ENCODE measurements at regions not wholly inside any gene's neighbourhood (a gene's known extent, or its start where the extent isn't known, plus 50 kb on each side); places are given as distances from the start of the nearest gene placed in this dataset.

DNA sequence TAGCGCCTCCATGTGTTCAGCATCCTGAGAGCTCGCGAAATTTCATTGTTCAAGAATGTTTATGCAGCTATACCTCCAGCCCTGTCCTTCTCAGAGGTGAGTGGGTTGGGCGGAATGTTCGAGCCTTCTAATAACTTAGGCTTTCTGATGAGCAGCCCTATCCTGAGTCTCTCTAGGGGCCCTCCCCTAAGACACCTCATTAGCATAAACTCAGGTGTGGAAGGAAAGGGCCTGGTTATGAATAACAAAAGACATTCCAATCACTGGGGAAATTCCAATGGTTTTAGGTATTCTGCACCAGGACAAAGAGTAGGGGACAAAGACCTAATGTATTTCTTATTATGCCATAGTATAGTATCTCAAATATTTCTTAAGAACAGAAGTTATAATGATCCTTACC lies 138.1 kb upstream of the PDZRN3 start:
- WGBS, 2 donors: 88 to 96% methylated on average over 5 of the region's 5 CpGs
- H3K4me1 ChIP-seq: peaks cover 0 to 20% (median 3%) of the 10 kb centered on the region in 3 donors
- intact Hi-C loops (cut with DNase I): no loop called here

DNA sequence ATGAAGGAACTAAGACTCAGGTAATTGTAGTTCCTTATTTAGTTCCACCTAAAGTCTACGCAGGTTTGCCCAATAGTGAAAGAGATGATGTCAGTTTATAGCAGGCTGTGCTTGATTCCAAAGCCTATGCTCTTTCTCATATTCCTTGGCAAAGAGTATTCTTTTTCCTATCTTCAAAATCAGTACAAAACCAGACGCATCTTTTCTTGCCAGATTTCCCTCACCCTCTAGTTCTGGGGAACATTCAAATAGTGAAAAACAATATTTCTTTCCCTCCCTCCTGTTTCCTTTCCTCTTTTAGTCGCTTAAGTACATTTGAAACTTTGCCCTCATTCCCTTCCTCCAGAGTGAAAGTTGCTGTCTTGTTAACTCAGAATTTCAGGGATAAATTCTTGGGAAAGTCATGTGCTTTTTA lies 134.6 kb upstream of the PDZRN3 start:
- no peaks in the 10 kb centered on the region for H3K27me3 ChIP-seq
- intact Hi-C loops (cut with DNase I): no loop called here
- H3K36me3 ChIP-seq: no peaks in the 10 kb centered on the region
- peak overlapping the region in 2 of 4 donors; percentile 40 to 55 for H3K27ac ChIP-seq
- H3K4me1 ChIP-seq: no peaks in the 10 kb centered on the region
- 54 to 74% methylated on average over 3 of the region's 3 CpGs for WGBS, 2 donors
- no peak overlapping the region for H3K4me3 ChIP-seq
- no peaks in the 10 kb centered on the region for H3K9me3 ChIP-seq
- TF ChIP-seq, protein P1, sequence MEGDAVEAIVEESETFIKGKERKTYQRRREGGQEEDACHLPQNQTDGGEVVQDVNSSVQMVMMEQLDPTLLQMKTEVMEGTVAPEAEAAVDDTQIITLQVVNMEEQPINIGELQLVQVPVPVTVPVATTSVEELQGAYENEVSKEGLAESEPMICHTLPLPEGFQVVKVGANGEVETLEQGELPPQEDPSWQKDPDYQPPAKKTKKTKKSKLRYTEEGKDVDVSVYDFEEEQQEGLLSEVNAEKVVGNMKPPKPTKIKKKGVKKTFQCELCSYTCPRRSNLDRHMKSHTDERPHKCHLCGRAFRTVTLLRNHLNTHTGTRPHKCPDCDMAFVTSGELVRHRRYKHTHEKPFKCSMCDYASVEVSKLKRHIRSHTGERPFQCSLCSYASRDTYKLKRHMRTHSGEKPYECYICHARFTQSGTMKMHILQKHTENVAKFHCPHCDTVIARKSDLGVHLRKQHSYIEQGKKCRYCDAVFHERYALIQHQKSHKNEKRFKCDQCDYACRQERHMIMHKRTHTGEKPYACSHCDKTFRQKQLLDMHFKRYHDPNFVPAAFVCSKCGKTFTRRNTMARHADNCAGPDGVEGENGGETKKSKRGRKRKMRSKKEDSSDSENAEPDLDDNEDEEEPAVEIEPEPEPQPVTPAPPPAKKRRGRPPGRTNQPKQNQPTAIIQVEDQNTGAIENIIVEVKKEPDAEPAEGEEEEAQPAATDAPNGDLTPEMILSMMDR (IDR thresholded peaks at IDR 0.05): no peak
- no peak for TF ChIP-seq POLR2A (IDR thresholded peaks at IDR 0.05)
- DNase-seq: no peak

More for the DNA sequence above, 138.1 kb upstream of the PDZRN3 start:
- Histone ChIP-seq H3K27ac (no peak overlapping the region), H3K27me3 (no peaks in the 10 kb centered on the region), H3K36me3 (no peaks in the 10 kb centered on the region), H3K9me3 (no peaks in the 10 kb centered on the region), H3K4me3 (no peak overlapping the region)
- no peak for DNase-seq
- TF ChIP-seq, protein P1 (IDR thresholded peaks at IDR 0.05): no peak
- no peak for TF ChIP-seq POLR2A (IDR thresholded peaks at IDR 0.05)

GRCh38 chr3:73757536-73757935 lies 132.8 kb upstream of the PDZRN3 start:
- Histone ChIP-seq H3K27me3 (no peaks in the 10 kb centered on the region), H3K9me3 (no peaks in the 10 kb centered on the region), H3K4me1 (no peaks in the 10 kb centered on the region), H3K36me3 (no peaks in the 10 kb centered on the region), H3K4me3 (no peak overlapping the region), H3K27ac (no peak overlapping the region)
- WGBS, 2 donors: 59 to 65% methylated on average over 3 of the region's 3 CpGs
- no peak for DNase-seq
- intact Hi-C loops (cut with DNase I): no loop called here
- TF ChIP-seq, protein P1 (IDR thresholded peaks at IDR 0.05): no peak
- TF ChIP-seq POLR2A (IDR thresholded peaks at IDR 0.05): no peak

- H3K4me1 ChIP-seq: no peaks in the 10 kb centered on the region
- WGBS, 2 donors: 80 to 84% methylated on average over 6 of the region's 6 CpGs
- H3K36me3 ChIP-seq: no peaks in the 10 kb centered on the region
- H3K4me3 ChIP-seq: no peak overlapping the region
- intact Hi-C loops (cut with DNase I): no loop called here
- TF ChIP-seq, protein P1 (IDR thresholded peaks at IDR 0.05): no peak
- no peak for TF ChIP-seq POLR2A (IDR thresholded peaks at IDR 0.05)
- no peaks in the 10 kb centered on the region for H3K9me3 ChIP-seq
- DNase-seq: no peak
- no peaks in the 10 kb centered on the region for H3K27me3 ChIP-seq
- no peak overlapping the region for H3K27ac ChIP-seq
These were observed 129.2 kb upstream of the PDZRN3 start for GRCh38 chr3:73753985-73754384.

GRCh38 chr3:73752338-73752737 lies 127.6 kb upstream of the PDZRN3 start:
- Histone ChIP-seq H3K4me1 (no peaks in the 10 kb centered on the region), H3K4me3 (no peak overlapping the region), H3K9me3 (no peaks in the 10 kb centered on the region), H3K27me3 (no peaks in the 10 kb centered on the region), H3K36me3 (no peaks in the 10 kb centered on the region), H3K27ac (no peak overlapping the region)
- 66 to 75% methylated on average over 5 of the region's 5 CpGs for WGBS, 2 donors
- intact Hi-C loops (cut with DNase I): no loop called here
- no peak for DNase-seq
- TF ChIP-seq POLR2A (IDR thresholded peaks at IDR 0.05): no peak
- TF ChIP-seq, protein P1 (IDR thresholded peaks at IDR 0.05): no peak

Measured in esophagus squamous epithelium (tissue), 5 donors.